Cardiac muscle cell (in vitro differentiated cells and primary cell): ENCODE measurements at regions not wholly inside any gene's neighbourhood (a gene's known extent, or its start where the extent isn't known, plus 50 kb on each side); places are given as distances from the start of the nearest gene placed in this dataset.

ENCODE experiments used
- DNase-seq, 2 donors: peaks; one replicate each; pipeline versions ENCODE4 v3.0.0 to v3.0.0-alpha.2; 2010 to 2017; ENCODE audit warnings: low read depth in 1 of 2, low spot score in 1 of 2
- H3K27ac ChIP-seq: fragments of 200-600 bp; sonication (generic); 2 replicates; pipeline ENCODE4 v1.5.1; 2016
- H3K27me3 ChIP-seq: fragments of 200-600 bp; sonication (generic); 2 replicates; pipeline ENCODE4 v1.6.0; 2016; ENCODE audit warnings: control low read depth
- H3K36me3 ChIP-seq: fragments of 200-600 bp; sonication (generic); 2 replicates; pipeline ENCODE4 v1.5.1; 2016; ENCODE audit warnings: control low read depth
- H3K4me1 ChIP-seq: fragments of 200-600 bp; sonication (generic); 2 replicates; pipeline ENCODE4 v1.8.1; 2017; ENCODE audit warnings: low read depth, mild to moderate bottlenecking, mixed run types
- H3K4me3 ChIP-seq: fragments of 200-600 bp; sonication (generic); 2 replicates; pipeline ENCODE4 v1.5.1; 2016; ENCODE audit warnings: mild to moderate bottlenecking
- H3K9me3 ChIP-seq: fragments of 200-600 bp; sonication (generic); 2 replicates; pipeline ENCODE4 v1.5.1; 2017; ENCODE audit warnings: low read depth, mild to moderate bottlenecking, control low read depth
- CTCF ChIP-seq: IDR thresholded peaks from 2 replicates; pipeline ENCODE4 v1.5.1; 2012; ENCODE audit warnings: low read depth, mild to moderate bottlenecking, low read length

DNA sequence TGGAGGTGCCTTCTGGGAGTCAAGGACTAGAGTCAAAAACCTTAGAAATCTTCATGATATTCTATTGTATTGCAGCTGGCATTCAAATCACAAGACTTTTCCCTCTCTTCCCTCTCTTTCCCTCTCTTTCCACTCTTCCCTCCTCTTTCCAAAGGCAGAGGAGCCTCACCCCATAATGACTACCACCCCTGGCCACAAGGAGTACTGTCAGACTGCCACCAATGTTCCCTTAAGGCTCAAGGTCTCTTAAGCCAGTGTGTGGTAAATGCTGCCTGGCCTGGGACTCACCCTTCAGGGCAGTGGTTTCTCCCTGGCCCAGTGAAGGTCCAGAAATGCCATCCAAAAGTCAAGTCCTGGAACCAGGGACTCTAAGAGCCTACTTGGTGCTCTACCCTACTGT lies 605.9 kb upstream of the PKDCC start:
- H3K36me3 ChIP-seq: no peaks in the 10 kb centered on the region
- no peak for TF ChIP-seq CTCF
- no peak overlapping the region for H3K27ac ChIP-seq
- no peak overlapping the region for H3K4me3 ChIP-seq
- no peaks in the 10 kb centered on the region for H3K4me1 ChIP-seq
- H3K9me3 ChIP-seq: no peaks in the 10 kb centered on the region
- DNase-seq: no peak
- H3K27me3 ChIP-seq: no peaks in the 10 kb centered on the region

GRCh38 chr2:41445865-41446264 lies 602.0 kb upstream of the PKDCC start:
- no peak for TF ChIP-seq CTCF
- Histone ChIP-seq H3K27ac (no peak overlapping the region), H3K9me3 (no peaks in the 10 kb centered on the region), H3K36me3 (no peaks in the 10 kb centered on the region), H3K4me1 (no peaks in the 10 kb centered on the region), H3K4me3 (no peak overlapping the region), H3K27me3 (no peaks in the 10 kb centered on the region)
- no peak for DNase-seq

GRCh38 chr2:41446266-41446665 lies 601.6 kb upstream of the PKDCC start:
- no peak overlapping the region for H3K27ac ChIP-seq
- TF ChIP-seq CTCF: no peak
- H3K4me3 ChIP-seq: no peak overlapping the region
- no peaks in the 10 kb centered on the region for H3K27me3 ChIP-seq
- no peaks in the 10 kb centered on the region for H3K36me3 ChIP-seq
- H3K9me3 ChIP-seq: no peaks in the 10 kb centered on the region
- H3K4me1 ChIP-seq: no peaks in the 10 kb centered on the region
- DNase-seq: no peak

DNA sequence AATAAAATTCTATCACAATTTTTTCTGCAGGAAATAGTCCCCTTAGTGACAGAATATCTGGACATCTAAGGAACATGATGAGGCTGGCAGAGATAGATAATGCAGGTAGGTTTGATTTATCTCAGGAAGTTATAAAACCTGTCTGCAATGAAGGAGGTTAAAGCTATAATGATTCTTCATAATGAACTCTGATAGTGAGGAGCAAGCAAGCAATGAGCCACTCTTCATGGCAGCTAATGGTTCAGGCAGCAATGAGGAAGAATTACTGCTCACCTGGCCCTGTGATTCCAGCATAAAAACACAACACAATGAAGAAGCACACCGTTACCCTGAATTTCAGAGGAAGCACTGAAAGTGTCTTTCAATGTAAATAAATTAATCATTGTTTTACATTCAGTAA lies 599.6 kb upstream of the PKDCC start:
- no peaks in the 10 kb centered on the region for H3K27me3 ChIP-seq
- no peak overlapping the region for H3K4me3 ChIP-seq
- no peak for DNase-seq
- H3K9me3 ChIP-seq: no peaks in the 10 kb centered on the region
- no peaks in the 10 kb centered on the region for H3K36me3 ChIP-seq
- no peak overlapping the region for H3K27ac ChIP-seq
- no peak for TF ChIP-seq CTCF
- H3K4me1 ChIP-seq: no peaks in the 10 kb centered on the region

DNA sequence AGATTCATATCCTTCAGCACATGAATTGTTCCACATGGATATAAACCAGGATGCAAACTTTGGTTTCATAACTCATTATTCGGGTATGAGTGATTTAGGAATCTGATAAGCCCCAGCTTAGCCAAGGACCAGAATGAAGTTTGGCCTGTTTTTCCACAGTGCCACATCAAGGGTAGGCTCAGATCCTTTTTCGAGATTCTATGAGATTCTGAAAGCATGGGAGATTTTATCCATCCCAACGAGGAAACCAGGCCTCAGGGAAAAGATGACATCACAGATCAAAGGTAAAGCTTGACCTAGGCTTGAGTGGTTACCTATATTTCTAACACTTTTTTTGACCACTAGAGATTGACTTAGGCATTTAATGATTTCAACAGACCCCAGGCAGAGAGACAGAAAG lies 590.8 kb upstream of the PKDCC start:
- no peak for TF ChIP-seq CTCF
- H3K36me3 ChIP-seq: no peaks in the 10 kb centered on the region
- no peaks in the 10 kb centered on the region for H3K27me3 ChIP-seq
- H3K9me3 ChIP-seq: no peaks in the 10 kb centered on the region
- DNase-seq: no peak
- H3K4me1 ChIP-seq: no peaks in the 10 kb centered on the region
- no peak overlapping the region for H3K4me3 ChIP-seq
- H3K27ac ChIP-seq: no peak overlapping the region

GRCh38 chr2:41460661-41461060 lies 587.2 kb upstream of the PKDCC start:
- Histone ChIP-seq H3K27me3 (no peaks in the 10 kb centered on the region), H3K4me3 (no peak overlapping the region), H3K36me3 (no peaks in the 10 kb centered on the region), H3K9me3 (no peaks in the 10 kb centered on the region), H3K4me1 (no peaks in the 10 kb centered on the region), H3K27ac (no peak overlapping the region)
- TF ChIP-seq CTCF: no peak
- no peak for DNase-seq
